ENCODE measurements at regions not wholly inside any gene's neighbourhood (a gene's known extent, or its start where the extent isn't known, plus 50 kb on each side); places are given as distances from the start of the nearest gene placed in this dataset.

GRCh38 chr2:9681427-9681817 lies 50.6 kb upstream of the YWHAQ start:
- no peak for FAIRE-seq

GRCh38 chr2:9685637-9686036 lies 54.8 kb upstream of the YWHAQ start:
- no peak for FAIRE-seq

- no peak for FAIRE-seq
Measured at GRCh38 chr2:9686061-9686460, 55.3 kb upstream of the YWHAQ start.

- no peak for FAIRE-seq
Measured at GRCh38 chr2:9690252-9690651, 59.5 kb upstream of the YWHAQ start.

GRCh38 chr2:9690716-9691498 lies 60.1 kb upstream of the YWHAQ start:
- FAIRE-seq: no peak

GRCh38 chr2:9692456-9693195 lies 61.8 kb upstream of the YWHAQ start:
- FAIRE-seq: no peak

- FAIRE-seq: no peak
Measured at GRCh38 chr2:9693196-9693491, 62.3 kb upstream of the YWHAQ start.

GRCh38 chr2:9693646-9694045 lies 62.8 kb upstream of the YWHAQ start:
- FAIRE-seq: no peak

- FAIRE-seq: no peak
Measured at GRCh38 chr2:9694661-9695234, 64.0 kb upstream of the YWHAQ start.

- FAIRE-seq: no peak
Measured at GRCh38 chr2:9695941-9696340, 65.1 kb upstream of the YWHAQ start.

GRCh38 chr2:9696731-9697130 lies 65.9 kb upstream of the YWHAQ start:
- no peak for FAIRE-seq

GRCh38 chr2:9697909-9698308 lies 67.1 kb upstream of the YWHAQ start:
- no peak for FAIRE-seq

GRCh38 chr2:9699139-9700108 lies 68.6 kb upstream of the YWHAQ start:
- no peak for FAIRE-seq

GRCh38 chr2:9700109-9700495 lies 69.3 kb upstream of the YWHAQ start:
- FAIRE-seq: no peak

GRCh38 chr2:9702604-9703084 lies 71.8 kb upstream of the YWHAQ start:
- no peak for FAIRE-seq

- FAIRE-seq: no peak
Measured at GRCh38 chr2:9703085-9703678, 72.4 kb upstream of the YWHAQ start.

GRCh38 chr2:9703701-9704221 lies 73.0 kb upstream of the YWHAQ start:
- no peak for FAIRE-seq

GRCh38 chr2:9704600-9704999 lies 73.8 kb upstream of the YWHAQ start:
- no peak for FAIRE-seq

- FAIRE-seq: no peak
Measured at GRCh38 chr2:9705196-9705595, 74.4 kb upstream of the YWHAQ start.

GRCh38 chr2:9707008-9707407 lies 76.2 kb upstream of the YWHAQ start:
- no peak for FAIRE-seq

GRCh38 chr2:9707611-9708160 lies 76.9 kb upstream of the YWHAQ start:
- FAIRE-seq: no peak
